ENCODE measurements at regions not wholly inside any gene's neighbourhood (a gene's known extent, or its start where the extent isn't known, plus 50 kb on each side); places are given as distances from the start of the nearest gene placed in this dataset.

DNA sequence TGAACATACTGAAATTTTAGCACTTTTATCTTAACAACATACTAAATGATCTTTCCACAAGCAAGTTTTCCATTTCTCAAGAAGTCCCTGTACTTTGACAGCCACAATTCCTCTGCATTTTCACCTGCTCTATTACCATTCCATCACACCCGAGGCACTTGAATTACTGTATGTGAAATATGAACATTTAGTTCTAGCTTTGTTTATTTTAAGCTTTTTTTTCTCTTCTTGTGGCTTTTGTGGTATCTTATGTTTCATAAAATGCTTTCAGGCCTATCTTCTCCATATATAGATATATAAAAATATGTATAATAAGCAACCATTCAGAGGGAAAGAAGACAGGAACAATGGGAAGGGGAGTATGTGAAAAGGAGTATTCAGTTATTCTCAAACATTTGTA, 693.9 kb downstream of the SATB2 start (continued):
- TF ChIP-seq ZNF792 (tag by site-specific recombination; IDR thresholded peaks at IDR 0.05) (no peak), ZNF645 (tag by site-specific recombination; IDR thresholded peaks at IDR 0.05) (no peak), FEZF1 (tag by site-specific recombination; IDR thresholded peaks at IDR 0.05) (no peak), ZNF404 (tag by site-specific recombination; IDR thresholded peaks at IDR 0.05) (no peak), SP2 (tag by site-specific recombination; IDR thresholded peaks at IDR 0.05) (no peak), ZNF416 (tag by site-specific recombination; IDR thresholded peaks at IDR 0.05) (no peak), ZNF138 (tag by site-specific recombination; IDR thresholded peaks at IDR 0.05; ENCODE audit: borderline replicate concordance) (no peak)

- CTCF ChIA-PET: no interaction called here
- Histone ChIP-seq H3K27ac (ENCODE audit: extremely low read depth, low read depth, low read length) (no peak overlapping the region), H3K9me3 (ENCODE audit: control insufficient read depth, insufficient read depth, low read depth, low read length) (no peaks in the 10 kb centered on the region), H3K36me3 (ENCODE audit: control insufficient read depth in 2 of 2, insufficient read depth in 1 of 2, low read length in 2 of 2) (no peaks in the 10 kb centered on the region), H3K4me1 (ENCODE audit: control insufficient read depth, insufficient read depth, low read length) (no peaks in the 10 kb centered on the region), H3K4me3 (ENCODE audit: low read depth, low read length) (no peak overlapping the region)
- POLR2A ChIA-PET: no interaction called here
- no peak for TF ChIP-seq ZNF664 (tag by site-specific recombination; IDR thresholded peaks at IDR 0.05)
- TF ChIP-seq, protein P1, sequence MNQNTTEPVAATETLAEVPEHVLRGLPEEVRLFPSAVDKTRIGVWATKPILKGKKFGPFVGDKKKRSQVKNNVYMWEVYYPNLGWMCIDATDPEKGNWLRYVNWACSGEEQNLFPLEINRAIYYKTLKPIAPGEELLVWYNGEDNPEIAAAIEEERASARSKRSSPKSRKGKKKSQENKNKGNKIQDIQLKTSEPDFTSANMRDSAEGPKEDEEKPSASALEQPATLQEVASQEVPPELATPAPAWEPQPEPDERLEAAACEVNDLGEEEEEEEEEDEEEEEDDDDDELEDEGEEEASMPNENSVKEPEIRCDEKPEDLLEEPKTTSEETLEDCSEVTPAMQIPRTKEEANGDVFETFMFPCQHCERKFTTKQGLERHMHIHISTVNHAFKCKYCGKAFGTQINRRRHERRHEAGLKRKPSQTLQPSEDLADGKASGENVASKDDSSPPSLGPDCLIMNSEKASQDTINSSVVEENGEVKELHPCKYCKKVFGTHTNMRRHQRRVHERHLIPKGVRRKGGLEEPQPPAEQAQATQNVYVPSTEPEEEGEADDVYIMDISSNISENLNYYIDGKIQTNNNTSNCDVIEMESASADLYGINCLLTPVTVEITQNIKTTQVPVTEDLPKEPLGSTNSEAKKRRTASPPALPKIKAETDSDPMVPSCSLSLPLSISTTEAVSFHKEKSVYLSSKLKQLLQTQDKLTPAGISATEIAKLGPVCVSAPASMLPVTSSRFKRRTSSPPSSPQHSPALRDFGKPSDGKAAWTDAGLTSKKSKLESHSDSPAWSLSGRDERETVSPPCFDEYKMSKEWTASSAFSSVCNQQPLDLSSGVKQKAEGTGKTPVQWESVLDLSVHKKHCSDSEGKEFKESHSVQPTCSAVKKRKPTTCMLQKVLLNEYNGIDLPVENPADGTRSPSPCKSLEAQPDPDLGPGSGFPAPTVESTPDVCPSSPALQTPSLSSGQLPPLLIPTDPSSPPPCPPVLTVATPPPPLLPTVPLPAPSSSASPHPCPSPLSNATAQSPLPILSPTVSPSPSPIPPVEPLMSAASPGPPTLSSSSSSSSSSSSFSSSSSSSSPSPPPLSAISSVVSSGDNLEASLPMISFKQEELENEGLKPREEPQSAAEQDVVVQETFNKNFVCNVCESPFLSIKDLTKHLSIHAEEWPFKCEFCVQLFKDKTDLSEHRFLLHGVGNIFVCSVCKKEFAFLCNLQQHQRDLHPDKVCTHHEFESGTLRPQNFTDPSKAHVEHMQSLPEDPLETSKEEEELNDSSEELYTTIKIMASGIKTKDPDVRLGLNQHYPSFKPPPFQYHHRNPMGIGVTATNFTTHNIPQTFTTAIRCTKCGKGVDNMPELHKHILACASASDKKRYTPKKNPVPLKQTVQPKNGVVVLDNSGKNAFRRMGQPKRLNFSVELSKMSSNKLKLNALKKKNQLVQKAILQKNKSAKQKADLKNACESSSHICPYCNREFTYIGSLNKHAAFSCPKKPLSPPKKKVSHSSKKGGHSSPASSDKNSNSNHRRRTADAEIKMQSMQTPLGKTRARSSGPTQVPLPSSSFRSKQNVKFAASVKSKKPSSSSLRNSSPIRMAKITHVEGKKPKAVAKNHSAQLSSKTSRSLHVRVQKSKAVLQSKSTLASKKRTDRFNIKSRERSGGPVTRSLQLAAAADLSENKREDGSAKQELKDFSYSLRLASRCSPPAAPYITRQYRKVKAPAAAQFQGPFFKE (tag by site-specific recombination; IDR thresholded peaks at IDR 0.05; ENCODE audit: borderline replicate concordance): no peak
- no peak for TF ChIP-seq ZBTB49 (tag by site-specific recombination; IDR thresholded peaks at IDR 0.05; ENCODE audit: low read depth)
Observed at GRCh38 chr2:198762441-198762840, 695.3 kb downstream of the SATB2 start.

- Histone ChIP-seq H3K4me3 (ENCODE audit: low read depth, low read length) (no peak overlapping the region), H3K9me3 (ENCODE audit: control insufficient read depth, insufficient read depth, low read depth, low read length) (no peaks in the 10 kb centered on the region), H3K27ac (ENCODE audit: extremely low read depth, low read depth, low read length) (no peak overlapping the region), H3K36me3 (ENCODE audit: control insufficient read depth in 2 of 2, insufficient read depth in 1 of 2, low read length in 2 of 2) (no peaks in the 10 kb centered on the region), H3K4me1 (ENCODE audit: control insufficient read depth, insufficient read depth, low read length) (no peaks in the 10 kb centered on the region)
- CTCF ChIA-PET: no interaction called here
- POLR2A ChIA-PET: no interaction called here
- no peak for TF ChIP-seq ZNF514 (tag by site-specific recombination; IDR thresholded peaks at IDR 0.05)
- TF ChIP-seq ZNF544 (tag by site-specific recombination; IDR thresholded peaks at IDR 0.05): no peak
- no peak for TF ChIP-seq CTCF (tag by site-specific recombination; IDR thresholded peaks at IDR 0.05)
- no peak for TF ChIP-seq ZNF2 (tag by site-specific recombination; IDR thresholded peaks at IDR 0.05)
- no peak for TF ChIP-seq ZNF639 (tag by site-specific recombination; IDR thresholded peaks at IDR 0.05)
- TF ChIP-seq, protein P2, sequence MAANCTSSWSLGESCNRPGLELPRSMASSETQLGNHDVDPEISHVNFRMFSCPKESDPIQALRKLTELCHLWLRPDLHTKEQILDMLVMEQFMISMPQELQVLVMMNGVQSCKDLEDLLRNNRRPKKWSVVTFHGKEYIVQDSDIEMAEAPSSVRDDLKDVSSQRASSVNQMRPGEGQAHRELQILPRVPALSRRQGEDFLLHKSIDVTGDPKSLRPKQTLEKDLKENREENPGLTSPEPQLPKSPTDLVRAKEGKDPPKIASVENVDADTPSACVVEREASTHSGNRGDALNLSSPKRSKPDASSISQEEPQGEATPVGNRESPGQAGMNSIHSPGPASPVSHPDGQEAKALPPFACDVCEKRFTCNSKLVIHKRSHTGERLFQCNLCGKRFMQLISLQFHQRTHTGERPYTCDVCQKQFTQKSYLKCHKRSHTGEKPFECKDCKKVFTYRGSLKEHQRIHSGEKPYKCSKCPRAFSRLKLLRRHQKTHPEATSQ (tag by site-specific recombination; IDR thresholded peaks at IDR 0.05): no peak
- TF ChIP-seq ZNF610 (tag by site-specific recombination; IDR thresholded peaks at IDR 0.05; ENCODE audit: borderline replicate concordance): no peak
- TF ChIP-seq ZNF596 (tag by site-specific recombination; IDR thresholded peaks at IDR 0.05): no peak
- no peak for TF ChIP-seq ZNF341 (tag by site-specific recombination; IDR thresholded peaks at IDR 0.05; ENCODE audit: low read depth)
Observed at GRCh38 chr2:198757069-198757468, 700.7 kb downstream of the SATB2 start.
